ENCODE measurements at regions not wholly inside any gene's neighbourhood (a gene's known extent, or its start where the extent isn't known, plus 50 kb on each side); places are given as distances from the start of the nearest gene placed in this dataset.

DNA sequence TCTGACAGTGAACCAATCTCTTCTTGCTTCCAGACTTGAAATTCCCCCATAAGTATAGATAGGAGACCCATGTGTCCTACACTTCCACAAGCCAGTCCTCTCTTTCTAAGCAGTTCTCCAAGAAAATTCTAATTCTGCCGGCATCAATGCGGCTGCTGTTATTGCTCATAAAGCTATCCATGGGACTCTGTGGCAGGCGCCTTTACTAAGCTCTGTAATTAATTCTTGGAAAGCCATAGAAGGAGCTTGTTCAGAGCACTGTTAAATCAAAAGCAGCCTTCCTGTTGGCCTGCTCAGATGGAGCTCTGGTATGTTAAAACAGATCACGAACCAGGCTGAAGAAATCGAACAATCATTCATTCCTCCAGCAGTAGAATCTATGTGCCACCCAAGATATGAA, 244.3 kb upstream of the NFE2L3 start:
- no peak for DNase-seq
- H3K36me3 Mint-ChIP-seq (ENCODE audit: low read depth): no peaks in the 10 kb centered on the region
- H3K4me3 Mint-ChIP-seq: no peak overlapping the region
- H3K27me3 Mint-ChIP-seq: peaks cover 5% of the 10 kb centered on the region
- H3K9me3 Mint-ChIP-seq: no peaks in the 10 kb centered on the region
- intact Hi-C loops (cut with micrococcal nuclease): no loop called here
- H3K27ac Mint-ChIP-seq: no peak overlapping the region
- H3K4me1 Mint-ChIP-seq: peaks cover 4% of the 10 kb centered on the region

DNA sequence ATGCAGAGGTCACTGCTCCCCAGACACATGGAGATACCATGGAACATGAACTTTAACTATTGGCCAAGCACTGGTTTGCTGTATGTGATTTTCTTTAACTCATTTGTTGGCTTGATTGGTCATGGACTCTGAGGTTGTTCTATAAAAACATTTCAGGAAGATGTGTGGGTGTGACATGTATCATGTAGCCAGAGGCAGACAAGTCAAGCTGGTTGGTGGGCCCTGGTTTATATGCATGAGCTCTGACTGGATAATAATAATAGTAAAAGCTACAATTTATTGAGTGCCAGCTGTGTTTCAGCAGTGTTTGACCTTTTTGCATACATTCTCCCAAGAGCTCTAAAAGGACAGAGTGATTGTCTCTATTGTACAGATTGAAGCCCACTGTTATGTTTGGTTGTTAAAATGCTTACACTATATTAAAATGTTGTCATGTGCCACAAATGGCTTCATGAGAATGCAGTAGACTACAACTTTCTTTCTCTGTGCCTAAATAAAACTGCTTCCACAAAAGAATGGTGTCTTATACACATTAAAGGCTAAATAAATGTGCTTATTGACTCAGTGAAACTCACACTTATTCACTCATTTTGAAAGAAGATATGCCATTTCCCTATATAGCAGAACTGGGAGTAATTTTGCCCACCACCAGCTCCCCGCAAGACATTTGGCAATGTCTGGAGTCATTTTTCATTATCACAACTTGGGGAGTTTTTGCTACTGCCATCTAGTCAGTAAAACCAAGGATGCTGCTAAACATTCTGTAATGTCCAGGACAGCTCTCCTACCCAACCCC, 243.6 kb upstream of the NFE2L3 start:
- no peaks in the 10 kb centered on the region for H3K9me3 Mint-ChIP-seq
- peaks cover 4% of the 10 kb centered on the region for H3K4me1 Mint-ChIP-seq
- H3K4me3 Mint-ChIP-seq: no peak overlapping the region
- no peak overlapping the region for H3K27ac Mint-ChIP-seq
- no peaks in the 10 kb centered on the region for H3K36me3 Mint-ChIP-seq (ENCODE audit: low read depth)
- peaks cover 8% of the 10 kb centered on the region for H3K27me3 Mint-ChIP-seq
- intact Hi-C loops (cut with micrococcal nuclease): no loop called here
- DNase-seq: no peak

DNA sequence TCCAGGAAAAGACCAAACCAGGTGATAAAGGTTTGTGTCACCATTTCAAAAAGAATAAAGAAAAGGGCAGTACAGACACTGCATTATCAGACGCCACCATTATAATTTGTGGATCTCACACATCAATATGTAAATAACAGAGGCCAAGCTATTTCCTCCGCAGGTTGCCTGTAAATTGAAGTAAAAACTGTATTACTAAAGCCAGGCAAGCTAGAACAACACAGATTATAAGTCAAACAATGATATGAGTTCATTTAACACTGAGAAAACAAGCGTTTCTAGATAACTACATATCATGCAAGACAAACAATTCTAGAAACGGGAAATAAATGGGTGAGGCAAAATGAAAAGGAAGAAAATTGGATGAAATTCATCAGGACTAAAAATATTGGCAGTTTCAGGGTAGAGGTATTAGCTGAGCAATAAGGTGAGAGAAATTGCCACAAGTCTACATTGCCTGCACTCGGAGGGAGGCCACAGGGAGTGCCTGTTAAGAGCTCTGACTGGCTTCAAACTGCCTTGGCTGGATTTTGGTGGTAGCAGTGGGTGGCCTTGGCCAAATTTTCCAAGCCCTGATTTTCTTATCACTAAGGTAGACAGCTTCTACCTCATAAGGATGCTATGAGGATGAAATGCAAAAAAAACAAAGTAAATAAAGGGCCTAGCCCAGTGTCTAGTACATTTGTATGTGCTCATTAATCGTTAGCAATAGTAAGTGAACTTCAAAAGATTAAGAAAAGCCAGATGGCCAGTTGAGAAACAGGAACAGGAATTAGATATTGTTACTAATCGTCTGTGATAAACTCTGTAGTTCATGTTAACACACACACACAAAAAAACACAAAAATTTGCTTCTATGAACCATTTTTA, 240.0 kb upstream of the NFE2L3 start:
- DNase-seq: no peak
- no peaks in the 10 kb centered on the region for H3K9me3 Mint-ChIP-seq
- no peaks in the 10 kb centered on the region for H3K36me3 Mint-ChIP-seq (ENCODE audit: low read depth)
- H3K4me3 Mint-ChIP-seq: no peak overlapping the region
- intact Hi-C loops (cut with micrococcal nuclease): no loop called here
- peaks cover 13% of the 10 kb centered on the region for H3K27me3 Mint-ChIP-seq
- no peaks in the 10 kb centered on the region for H3K4me1 Mint-ChIP-seq
- H3K27ac Mint-ChIP-seq: no peak overlapping the region

DNA sequence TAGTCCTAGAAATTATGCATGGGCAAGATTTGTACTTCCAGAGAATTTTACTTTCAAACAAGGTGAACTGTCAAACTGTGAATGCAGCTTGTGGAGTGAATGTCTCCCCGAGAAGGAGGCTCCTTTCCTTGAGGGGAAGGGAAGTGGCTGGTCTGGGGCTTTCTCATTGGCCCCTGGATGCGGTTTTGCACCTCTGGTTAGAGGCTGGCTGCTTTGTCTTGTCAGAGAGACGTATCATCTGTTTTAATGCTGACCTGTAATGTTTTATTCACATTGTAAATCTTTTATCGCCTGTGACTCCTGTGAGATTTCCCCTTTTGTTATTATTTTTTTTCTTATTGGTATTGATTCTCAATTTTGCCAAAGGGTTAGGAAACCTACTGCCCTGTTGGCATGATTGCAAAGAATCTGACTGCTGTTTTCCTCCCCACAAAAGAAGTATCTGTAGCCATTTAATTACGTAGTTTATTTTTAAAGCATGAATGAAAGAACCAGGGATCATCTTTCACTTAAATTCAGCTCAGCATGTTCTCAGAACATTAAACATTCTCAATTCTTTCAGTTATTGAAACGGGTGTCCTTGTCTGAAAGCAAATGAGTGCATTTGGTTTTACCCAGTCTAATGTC, 238.3 kb upstream of the NFE2L3 start:
- no peaks in the 10 kb centered on the region for H3K4me1 Mint-ChIP-seq
- peaks cover 20% of the 10 kb centered on the region for H3K27me3 Mint-ChIP-seq
- H3K27ac Mint-ChIP-seq: no peak overlapping the region
- H3K9me3 Mint-ChIP-seq: peaks cover 2% of the 10 kb centered on the region
- no peak for DNase-seq
- H3K4me3 Mint-ChIP-seq: no peak overlapping the region
- no peaks in the 10 kb centered on the region for H3K36me3 Mint-ChIP-seq (ENCODE audit: low read depth)
- intact Hi-C loops (cut with micrococcal nuclease): no loop called here

DNA sequence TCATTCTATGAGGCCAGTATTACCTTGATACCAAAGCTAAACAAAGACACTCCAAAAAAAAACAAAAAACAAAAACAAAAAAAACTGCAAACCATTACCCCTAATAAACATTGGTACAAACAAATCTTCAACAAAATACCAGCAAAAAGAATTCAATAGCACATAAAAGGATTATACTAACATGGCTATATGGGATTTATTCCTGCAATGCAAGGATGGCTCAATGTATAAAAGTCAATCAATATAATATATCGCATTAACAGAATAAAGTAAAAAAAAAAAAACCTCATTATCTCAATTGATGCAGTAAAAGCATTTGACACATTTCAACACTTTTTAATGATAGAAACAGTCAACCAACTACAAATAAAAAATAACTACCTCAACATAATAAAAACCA, 233.3 kb upstream of the NFE2L3 start:
- intact Hi-C loops (cut with micrococcal nuclease): no loop called here
- Mint-ChIP-seq H3K4me1 (no peaks in the 10 kb centered on the region), H3K27me3 (peaks cover 34% of the 10 kb centered on the region), H3K9me3 (peaks cover 12% of the 10 kb centered on the region), H3K4me3 (no peak overlapping the region), H3K27ac (no peak overlapping the region), H3K36me3 (ENCODE audit: low read depth) (no peaks in the 10 kb centered on the region)
- DNase-seq: no peak

DNA sequence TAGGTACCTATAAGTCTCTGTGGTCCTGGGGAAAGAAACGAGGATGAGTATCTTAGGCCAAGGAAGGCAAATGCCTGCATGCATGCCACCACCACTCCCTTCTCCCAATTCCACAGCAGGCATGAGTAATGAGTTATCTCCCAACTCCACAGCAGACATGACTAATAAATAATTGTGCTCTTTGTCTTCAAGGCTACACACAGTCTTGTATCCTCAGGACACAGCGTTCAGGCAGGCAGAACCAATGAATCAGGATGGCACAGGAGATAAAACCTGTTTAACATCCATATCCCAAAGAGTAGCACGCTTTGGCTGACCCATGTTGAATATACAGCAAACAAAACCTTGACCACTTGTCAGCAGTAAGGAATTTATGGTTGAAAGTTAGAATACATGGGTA, 229.7 kb upstream of the NFE2L3 start:
- no peak overlapping the region for H3K4me3 Mint-ChIP-seq
- intact Hi-C loops (cut with micrococcal nuclease): no loop called here
- no peak overlapping the region for H3K27ac Mint-ChIP-seq
- DNase-seq: no peak
- H3K9me3 Mint-ChIP-seq: peaks cover 12% of the 10 kb centered on the region
- H3K27me3 Mint-ChIP-seq: peaks cover 34% of the 10 kb centered on the region
- H3K4me1 Mint-ChIP-seq: no peaks in the 10 kb centered on the region
- H3K36me3 Mint-ChIP-seq (ENCODE audit: low read depth): no peaks in the 10 kb centered on the region

DNA sequence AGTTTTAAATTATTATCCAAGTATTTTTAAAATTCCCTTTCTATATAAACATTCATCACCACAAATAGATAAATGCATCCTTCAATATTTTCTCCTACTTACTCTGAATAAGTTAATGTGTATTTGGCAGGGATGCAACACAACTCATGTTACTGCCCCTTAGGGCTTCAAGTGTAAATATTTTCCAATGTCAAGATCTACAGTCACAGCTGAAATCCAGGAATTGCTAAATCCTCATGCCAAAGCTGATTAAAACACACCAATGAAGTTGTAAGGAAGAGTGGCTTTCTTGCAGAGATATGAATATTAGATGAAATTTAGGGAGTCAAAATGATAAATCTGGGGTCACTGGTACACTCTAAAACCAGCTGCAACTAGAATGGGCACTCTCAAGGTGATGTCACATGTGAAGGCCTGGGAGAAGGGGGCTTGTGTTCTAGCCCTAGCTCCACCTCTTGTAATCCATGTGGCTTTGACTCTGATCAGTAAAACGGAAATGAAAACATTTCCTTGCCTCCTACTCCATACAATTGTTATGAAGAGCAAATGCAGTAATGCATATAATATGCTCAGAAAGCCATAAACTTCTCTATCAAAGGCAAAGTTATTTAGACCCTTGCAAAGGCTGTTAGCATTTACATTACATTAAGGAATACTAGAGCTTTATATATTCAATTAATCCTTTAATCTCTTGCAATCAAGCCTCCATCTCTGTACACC, 228.1 kb upstream of the NFE2L3 start:
- no peak for DNase-seq
- Mint-ChIP-seq H3K36me3 (ENCODE audit: low read depth) (no peaks in the 10 kb centered on the region), H3K27ac (no peak overlapping the region), H3K4me3 (no peak overlapping the region), H3K9me3 (peaks cover 8% of the 10 kb centered on the region), H3K4me1 (no peaks in the 10 kb centered on the region), H3K27me3 (peaks cover 25% of the 10 kb centered on the region)
- intact Hi-C loops (cut with micrococcal nuclease): no loop called here

DNA sequence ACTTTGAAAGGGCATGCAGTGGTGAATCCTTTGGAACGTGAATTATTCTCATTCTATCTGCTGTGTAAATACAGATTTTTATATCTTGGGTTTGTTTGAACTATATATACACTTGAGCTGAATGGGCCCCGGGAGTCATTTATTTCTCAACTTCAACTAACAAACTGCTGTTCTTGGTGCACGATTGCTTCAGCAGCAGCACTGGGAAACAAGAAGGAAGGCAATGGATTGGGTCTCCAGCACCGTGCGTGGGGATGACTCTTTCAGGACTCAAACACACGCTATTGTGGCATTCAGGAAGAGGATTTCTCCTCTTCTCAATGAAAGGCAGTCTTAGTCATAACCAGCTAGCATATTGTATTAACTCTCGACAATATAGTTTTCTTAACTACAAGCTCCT, 226.0 kb upstream of the NFE2L3 start:
- no peak overlapping the region for H3K4me3 Mint-ChIP-seq
- H3K9me3 Mint-ChIP-seq: peaks cover 4% of the 10 kb centered on the region
- H3K27ac Mint-ChIP-seq: no peak overlapping the region
- peaks cover 27% of the 10 kb centered on the region for H3K27me3 Mint-ChIP-seq
- DNase-seq: no peak
- intact Hi-C loops (cut with micrococcal nuclease): no loop called here
- H3K4me1 Mint-ChIP-seq: no peaks in the 10 kb centered on the region
- H3K36me3 Mint-ChIP-seq (ENCODE audit: low read depth): no peaks in the 10 kb centered on the region

DNA sequence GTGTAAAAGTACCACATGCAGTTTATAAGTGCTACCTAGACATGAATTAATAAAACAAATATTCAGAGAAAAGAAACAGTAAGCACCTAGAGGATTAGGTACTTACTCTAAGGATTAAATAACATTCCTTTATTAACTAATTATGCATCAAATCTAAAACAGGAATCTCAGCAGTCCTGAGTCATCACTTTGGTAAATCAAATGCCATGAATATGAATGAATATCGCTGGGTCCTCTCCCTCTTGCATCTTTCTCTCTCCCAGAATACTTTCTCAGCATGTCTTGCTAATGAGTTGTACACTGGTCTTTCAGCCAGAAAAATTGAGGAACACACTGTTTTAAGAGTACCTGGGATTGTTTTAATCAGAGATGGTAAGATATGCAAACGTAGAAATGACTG, 225.5 kb upstream of the NFE2L3 start:
- H3K27me3 Mint-ChIP-seq: peaks cover 24% of the 10 kb centered on the region
- DNase-seq: no peak
- H3K4me1 Mint-ChIP-seq: no peaks in the 10 kb centered on the region
- H3K9me3 Mint-ChIP-seq: peaks cover 4% of the 10 kb centered on the region
- intact Hi-C loops (cut with micrococcal nuclease): no loop called here
- no peaks in the 10 kb centered on the region for H3K36me3 Mint-ChIP-seq (ENCODE audit: low read depth)
- H3K27ac Mint-ChIP-seq: no peak overlapping the region
- no peak overlapping the region for H3K4me3 Mint-ChIP-seq

DNA sequence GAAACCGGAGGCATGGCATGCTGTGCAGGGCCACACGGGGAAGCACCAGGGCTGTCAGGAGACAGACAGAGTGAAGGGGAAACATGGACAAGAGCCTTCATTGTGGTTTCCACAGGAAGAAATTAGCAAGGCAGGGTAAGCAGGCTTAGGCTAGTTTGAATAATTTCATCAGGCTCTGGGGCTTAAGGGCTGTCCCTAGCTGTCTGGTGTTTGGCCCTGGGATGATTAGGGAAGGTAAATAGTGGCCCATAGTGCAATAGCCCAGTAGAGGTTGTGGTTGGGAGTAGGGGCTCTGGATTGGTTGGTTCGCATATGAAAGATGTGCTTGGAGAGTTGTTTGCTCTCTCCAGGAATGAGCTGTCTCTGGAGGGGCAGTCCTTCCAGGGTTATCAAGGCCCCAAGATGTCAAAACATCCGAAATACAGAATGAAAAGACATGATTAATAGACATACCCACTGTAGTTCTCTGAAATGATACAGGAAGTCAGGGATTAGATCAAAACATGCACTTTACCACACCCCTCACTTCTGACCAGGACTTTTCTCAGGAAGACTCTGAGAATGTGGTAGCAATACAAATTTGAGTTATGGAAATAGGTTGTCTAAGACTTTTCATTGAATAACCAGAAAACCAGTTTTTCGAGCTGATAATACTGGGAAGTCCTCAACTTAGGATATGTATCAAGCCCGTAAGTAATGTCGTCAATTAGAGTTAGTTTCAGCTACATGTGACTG, 224.9 kb upstream of the NFE2L3 start:
- Mint-ChIP-seq H3K9me3 (peaks cover 4% of the 10 kb centered on the region), H3K27ac (no peak overlapping the region), H3K27me3 (peaks cover 24% of the 10 kb centered on the region), H3K4me1 (no peaks in the 10 kb centered on the region), H3K4me3 (no peak overlapping the region), H3K36me3 (ENCODE audit: low read depth) (no peaks in the 10 kb centered on the region)
- intact Hi-C loops (cut with micrococcal nuclease): no loop called here
- DNase-seq: no peak

DNA sequence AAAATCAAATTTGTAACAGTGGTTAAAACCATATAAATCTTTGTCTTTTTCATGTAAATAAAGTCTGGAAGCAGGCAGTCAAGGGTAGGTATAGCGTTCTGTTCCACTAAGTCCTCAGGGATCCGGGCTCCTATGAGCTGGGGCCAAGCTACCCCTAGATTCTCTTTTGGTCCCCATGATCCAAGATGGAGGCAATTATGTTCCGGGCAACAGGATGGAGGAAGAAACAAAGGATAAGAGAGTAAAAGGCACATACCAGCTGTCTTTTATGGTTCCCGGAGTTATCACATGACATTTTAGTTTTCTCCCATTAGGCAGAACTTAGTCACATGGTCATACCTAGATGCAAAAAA, 224.4 kb upstream of the NFE2L3 start:
- H3K27ac Mint-ChIP-seq: no peak overlapping the region
- H3K27me3 Mint-ChIP-seq: peaks cover 22% of the 10 kb centered on the region
- peaks cover 7% of the 10 kb centered on the region for H3K9me3 Mint-ChIP-seq
- no peak for DNase-seq
- H3K4me1 Mint-ChIP-seq: no peaks in the 10 kb centered on the region
- intact Hi-C loops (cut with micrococcal nuclease): no loop called here
- H3K4me3 Mint-ChIP-seq: no peak overlapping the region
- no peaks in the 10 kb centered on the region for H3K36me3 Mint-ChIP-seq (ENCODE audit: low read depth)

DNA sequence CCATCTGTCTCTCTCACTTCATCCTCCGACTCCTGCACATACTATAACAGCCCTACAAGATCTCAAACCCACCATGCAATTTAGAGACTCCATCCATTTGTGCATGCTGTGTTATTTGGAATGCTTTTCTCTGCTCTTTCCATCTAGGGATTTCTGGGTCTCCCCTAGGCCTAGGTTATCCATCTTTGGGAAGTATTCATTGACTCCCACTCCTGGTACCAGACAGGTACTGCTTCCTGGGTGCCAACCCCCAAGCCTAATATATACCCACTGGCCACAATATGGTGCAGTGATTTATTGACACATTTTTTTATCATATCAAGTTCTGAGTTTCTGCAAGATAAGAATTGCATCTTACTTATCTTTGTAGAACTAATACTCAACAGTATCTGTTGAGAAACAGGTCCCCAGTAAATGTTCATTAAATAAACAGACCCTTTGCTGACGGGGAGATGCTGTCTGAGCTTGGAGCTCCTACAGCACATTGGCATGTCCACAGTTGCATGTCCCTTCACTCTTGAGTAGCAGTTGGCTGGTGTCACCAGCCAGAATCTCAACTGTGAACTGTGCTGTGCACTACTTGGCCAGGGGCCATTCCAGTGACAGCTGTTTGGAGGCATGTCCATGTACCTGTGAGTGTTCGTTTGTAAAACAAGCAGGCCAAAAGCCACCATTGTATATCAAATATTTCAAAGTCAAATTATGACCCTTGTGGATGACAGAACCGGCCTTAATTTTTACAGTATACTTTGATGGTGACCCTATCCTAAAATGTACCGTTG, 223.3 kb upstream of the NFE2L3 start:
- intact Hi-C loops (cut with micrococcal nuclease): no loop called here
- Mint-ChIP-seq H3K9me3 (peaks cover 14% of the 10 kb centered on the region), H3K27ac (no peak overlapping the region), H3K36me3 (ENCODE audit: low read depth) (no peaks in the 10 kb centered on the region), H3K4me3 (no peak overlapping the region), H3K4me1 (no peaks in the 10 kb centered on the region), H3K27me3 (peaks cover 21% of the 10 kb centered on the region)
- no peak for DNase-seq

DNA sequence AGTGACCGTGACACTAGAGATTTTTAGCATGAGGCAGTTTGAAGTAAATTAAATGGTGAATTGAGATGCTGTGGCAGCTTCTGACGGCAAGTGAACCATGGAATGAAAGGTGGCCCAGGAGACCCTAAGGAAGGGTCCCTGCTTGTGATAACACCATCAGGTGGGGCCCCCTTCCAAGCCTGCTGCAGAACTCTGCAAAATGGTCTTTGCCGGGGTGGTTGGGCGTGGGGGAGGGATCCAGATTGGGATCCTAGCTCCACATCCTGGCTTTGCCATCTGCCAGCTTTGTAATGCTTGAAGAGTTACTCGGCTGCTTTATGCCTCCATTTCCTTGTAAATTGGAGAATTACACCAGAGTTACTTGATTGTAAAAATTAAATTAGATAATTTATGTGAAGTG, 222.6 kb upstream of the NFE2L3 start:
- H3K27ac Mint-ChIP-seq: no peak overlapping the region
- intact Hi-C loops (cut with micrococcal nuclease): no loop called here
- no peak for DNase-seq
- peaks cover 21% of the 10 kb centered on the region for H3K27me3 Mint-ChIP-seq
- H3K36me3 Mint-ChIP-seq (ENCODE audit: low read depth): no peaks in the 10 kb centered on the region
- no peaks in the 10 kb centered on the region for H3K4me1 Mint-ChIP-seq
- H3K4me3 Mint-ChIP-seq: no peak overlapping the region
- peaks cover 20% of the 10 kb centered on the region for H3K9me3 Mint-ChIP-seq

Data from activated CD4-positive, alpha-beta T cell treated with anti-CD3 and anti-CD28 coated beads, Interleukin-2, amount 10 ng/mL, durations not matched to agents 24 days and 14 days (primary cell).